ENCODE measurements at regions not wholly inside any gene's neighbourhood (a gene's known extent, or its start where the extent isn't known, plus 50 kb on each side); places are given as distances from the start of the nearest gene placed in this dataset.

DNA sequence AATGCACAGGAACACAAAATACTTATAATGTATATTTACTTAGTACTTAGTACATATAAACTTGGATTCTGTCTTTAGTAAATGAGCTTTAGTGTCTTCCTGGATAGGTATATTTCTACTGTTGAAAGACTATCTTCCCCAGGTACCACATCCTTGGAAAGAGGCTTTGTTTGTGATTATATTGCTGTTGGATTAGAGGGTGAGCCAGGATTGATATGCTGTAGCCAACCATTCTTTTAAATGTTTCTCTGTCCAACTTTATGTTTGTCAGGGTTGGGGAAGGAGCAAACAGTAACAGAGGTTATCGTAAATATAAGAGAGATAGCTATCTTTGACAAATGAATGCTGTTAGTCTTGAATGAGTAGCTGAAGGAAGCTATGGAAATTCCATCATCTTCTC lies 213.2 kb downstream of the SPRY1 start:
- TF ChIP-seq, protein P1, sequence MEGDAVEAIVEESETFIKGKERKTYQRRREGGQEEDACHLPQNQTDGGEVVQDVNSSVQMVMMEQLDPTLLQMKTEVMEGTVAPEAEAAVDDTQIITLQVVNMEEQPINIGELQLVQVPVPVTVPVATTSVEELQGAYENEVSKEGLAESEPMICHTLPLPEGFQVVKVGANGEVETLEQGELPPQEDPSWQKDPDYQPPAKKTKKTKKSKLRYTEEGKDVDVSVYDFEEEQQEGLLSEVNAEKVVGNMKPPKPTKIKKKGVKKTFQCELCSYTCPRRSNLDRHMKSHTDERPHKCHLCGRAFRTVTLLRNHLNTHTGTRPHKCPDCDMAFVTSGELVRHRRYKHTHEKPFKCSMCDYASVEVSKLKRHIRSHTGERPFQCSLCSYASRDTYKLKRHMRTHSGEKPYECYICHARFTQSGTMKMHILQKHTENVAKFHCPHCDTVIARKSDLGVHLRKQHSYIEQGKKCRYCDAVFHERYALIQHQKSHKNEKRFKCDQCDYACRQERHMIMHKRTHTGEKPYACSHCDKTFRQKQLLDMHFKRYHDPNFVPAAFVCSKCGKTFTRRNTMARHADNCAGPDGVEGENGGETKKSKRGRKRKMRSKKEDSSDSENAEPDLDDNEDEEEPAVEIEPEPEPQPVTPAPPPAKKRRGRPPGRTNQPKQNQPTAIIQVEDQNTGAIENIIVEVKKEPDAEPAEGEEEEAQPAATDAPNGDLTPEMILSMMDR (conservative IDR thresholded peaks at IDR 0.05; ENCODE audit: low read depth, low read length) = no peak
- no peak for DNase-seq (ENCODE audit: low read depth)
- no peak overlapping the region for H3K4me3 ChIP-seq (ENCODE audit: low read depth, low read length)

DNA sequence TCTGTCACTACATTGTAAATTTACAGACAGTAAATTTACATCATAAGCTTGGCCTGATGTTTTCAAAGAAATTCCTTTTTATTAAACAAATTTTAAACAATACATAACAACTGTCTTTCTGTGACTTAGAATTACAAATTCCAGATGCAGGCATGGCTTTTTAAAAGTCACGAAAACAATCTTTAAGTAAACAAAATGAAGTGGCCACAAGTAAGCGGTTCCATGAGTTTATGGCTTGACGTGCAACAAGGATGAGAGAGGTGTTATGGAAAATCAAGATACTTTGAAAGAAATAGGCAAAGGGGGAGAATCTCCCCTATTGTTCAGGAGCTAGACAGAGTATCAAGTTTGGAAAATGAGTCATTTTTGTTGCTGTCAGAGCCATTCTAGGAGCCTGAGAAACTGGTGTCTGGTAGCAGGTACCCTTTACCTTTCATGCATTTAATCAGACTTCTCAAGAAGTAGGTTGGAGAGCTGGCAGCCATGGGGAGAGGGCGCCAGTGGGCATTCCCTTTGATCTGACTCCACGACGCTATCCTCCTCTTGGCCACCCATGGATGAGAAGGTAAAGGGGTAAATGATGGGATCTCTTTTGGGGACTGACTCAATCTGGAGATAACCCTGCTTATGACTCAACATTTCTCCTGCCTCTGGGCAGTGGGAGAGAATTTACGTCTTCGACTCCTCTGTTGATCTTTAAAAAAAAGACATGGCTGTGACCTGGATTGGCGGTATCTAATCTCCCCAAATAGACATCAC lies 217.2 kb downstream of the SPRY1 start:
- TF ChIP-seq, protein P1 (conservative IDR thresholded peaks at IDR 0.05; ENCODE audit: low read depth, low read length) = no peak
- no peak for DNase-seq (ENCODE audit: low read depth)
- H3K4me3 ChIP-seq (ENCODE audit: low read depth, low read length) = no peak overlapping the region

DNA sequence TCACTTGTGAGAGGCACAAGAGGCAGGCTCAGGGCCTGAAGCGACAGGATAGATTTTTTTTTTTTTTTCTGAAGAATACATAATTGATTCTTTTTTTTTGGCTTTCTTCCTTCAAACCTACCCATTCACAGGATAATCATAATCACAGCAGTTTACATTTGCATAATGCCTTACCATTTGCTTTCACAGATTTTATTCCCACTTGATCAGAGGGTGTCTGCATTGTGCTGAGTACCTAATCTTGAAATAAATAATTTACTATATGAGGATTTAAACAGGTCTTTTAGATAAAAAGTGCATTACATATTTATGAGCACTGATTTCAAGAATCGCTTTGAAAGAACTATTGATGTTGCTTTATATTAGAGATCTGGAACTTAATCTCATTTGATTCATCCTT lies 219.3 kb downstream of the SPRY1 start:
- no peak overlapping the region for H3K4me3 ChIP-seq (ENCODE audit: low read depth, low read length)
- TF ChIP-seq, protein P1 (conservative IDR thresholded peaks at IDR 0.05; ENCODE audit: low read depth, low read length) = no peak
- no peak for DNase-seq (ENCODE audit: low read depth)

DNA sequence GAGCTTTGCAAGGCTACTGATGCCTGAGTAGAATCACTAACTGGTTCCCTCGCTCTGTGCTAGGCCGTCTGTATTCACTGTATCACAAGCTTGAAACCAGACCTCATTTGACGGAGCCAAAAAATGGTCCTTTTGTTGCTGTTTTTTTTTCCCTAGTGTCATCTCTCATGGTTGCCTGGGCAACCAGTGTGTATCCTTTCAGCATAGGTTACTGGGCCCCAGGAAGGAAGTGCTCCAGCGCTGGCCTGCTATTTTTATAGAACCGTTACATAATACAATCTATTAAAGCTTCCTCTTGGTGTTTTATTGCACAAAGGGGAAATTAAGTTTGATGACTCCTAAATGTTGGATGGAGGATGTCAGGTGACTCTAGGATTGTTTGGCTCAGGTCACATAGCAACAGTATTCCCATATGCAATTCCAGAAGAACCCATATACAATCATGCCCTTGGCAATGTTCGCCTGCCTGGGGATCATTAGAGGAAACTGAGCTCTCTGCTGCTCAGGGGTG lies 220.4 kb downstream of the SPRY1 start:
- H3K4me3 ChIP-seq (ENCODE audit: low read depth, low read length) = no peak overlapping the region
- no peak for DNase-seq (ENCODE audit: low read depth)
- TF ChIP-seq, protein P1 (conservative IDR thresholded peaks at IDR 0.05; ENCODE audit: low read depth, low read length) = no peak

DNA sequence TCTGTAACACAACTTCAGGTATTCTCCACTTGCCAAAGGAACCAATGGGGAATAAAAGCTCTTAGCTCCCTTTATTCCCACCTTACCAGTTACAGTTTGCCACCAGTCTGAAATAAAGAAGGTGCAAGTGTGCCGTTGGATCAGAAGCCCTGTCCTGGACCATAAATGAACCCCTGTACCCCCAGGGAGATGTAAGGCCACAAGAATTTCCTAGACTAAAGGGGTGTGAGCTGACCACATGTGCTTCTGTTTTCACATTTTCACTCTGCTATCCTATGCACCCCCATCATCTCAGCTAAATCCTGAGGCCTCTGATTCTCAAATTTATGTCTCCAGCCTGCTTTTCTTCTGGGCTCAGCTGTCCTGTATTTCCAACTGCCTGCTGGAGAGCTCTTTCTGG lies 221.2 kb downstream of the SPRY1 start:
- TF ChIP-seq, protein P1 (conservative IDR thresholded peaks at IDR 0.05; ENCODE audit: low read depth, low read length) = no peak

DNA sequence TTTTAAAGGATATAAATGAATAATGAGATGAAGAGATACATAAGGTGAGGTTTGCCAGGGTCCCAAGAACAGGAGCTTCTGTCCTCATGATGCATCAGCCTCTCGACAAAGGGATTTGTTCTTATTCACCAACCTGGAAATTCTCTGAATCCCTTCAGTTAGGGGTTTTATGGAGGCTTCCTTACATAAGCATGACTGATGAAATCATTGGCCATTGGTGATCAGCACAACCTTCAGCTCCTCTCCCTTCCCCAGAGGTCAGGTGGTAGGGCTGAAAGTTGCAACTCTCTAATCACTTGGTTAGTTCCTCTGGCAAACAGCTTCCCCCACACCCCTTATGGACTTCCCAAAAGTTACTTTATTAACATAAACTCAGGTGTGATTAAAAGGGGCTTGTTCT lies 222.0 kb downstream of the SPRY1 start:
- no peak overlapping the region for H3K4me3 ChIP-seq (ENCODE audit: low read depth, low read length)
- DNase-seq (ENCODE audit: low read depth) = no peak
- TF ChIP-seq, protein P1 (conservative IDR thresholded peaks at IDR 0.05; ENCODE audit: low read depth, low read length) = no peak

More for the DNA sequence above, 221.2 kb downstream of the SPRY1 start:
- no peak overlapping the region for H3K4me3 ChIP-seq (ENCODE audit: low read depth, low read length)
- DNase-seq (ENCODE audit: low read depth) = no peak

DNA sequence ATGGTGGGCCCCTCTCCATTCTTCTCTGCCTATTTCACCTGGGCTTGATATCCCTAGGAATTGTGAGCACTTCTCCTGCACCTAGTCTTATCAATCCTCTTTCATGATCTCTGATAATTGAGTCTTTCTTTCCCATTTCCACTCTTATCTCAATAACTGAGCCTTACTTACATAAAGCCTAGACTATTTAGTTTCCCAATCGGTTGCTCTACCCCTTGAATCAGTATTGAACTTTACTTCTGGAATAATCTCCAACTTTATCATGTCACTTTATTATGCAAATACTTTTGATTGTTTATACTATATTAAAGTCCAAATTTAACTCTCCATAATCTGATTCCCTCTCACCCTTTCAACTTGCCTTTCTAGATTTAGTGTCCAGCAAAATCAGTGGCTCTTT lies 222.7 kb downstream of the SPRY1 start:
- H3K4me3 ChIP-seq (ENCODE audit: low read depth, low read length) = no peak overlapping the region
- TF ChIP-seq, protein P1 (conservative IDR thresholded peaks at IDR 0.05; ENCODE audit: low read depth, low read length) = no peak
- no peak for DNase-seq (ENCODE audit: low read depth)

All from epithelial cell of proximal tubule (primary cell).